ENCODE measurements at regions not wholly inside any gene's neighbourhood (a gene's known extent, or its start where the extent isn't known, plus 50 kb on each side); places are given as distances from the start of the nearest gene placed in this dataset.

DNA sequence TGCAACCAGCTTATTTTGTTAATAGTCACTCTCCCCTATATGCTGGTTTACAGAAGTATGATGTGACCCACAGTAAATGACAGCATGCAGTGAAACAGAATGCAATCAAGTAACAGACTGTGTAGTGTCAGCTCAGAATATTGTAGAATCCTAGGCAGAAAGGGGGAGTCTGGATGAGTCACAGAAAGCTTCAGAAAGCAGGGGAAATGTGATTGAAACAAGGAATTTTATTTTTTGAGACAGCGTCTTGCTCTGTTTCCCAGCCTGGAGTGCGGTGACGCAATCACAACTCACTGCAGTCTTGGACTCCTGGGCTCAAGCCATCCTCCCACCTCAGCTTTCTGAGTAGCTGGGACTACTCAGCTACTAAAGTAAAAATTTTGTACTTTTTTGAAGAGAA lies 188.3 kb upstream of the FOXN2 start:
- Histone ChIP-seq H3K27ac (no peak overlapping the region), H3K4me1 (no peaks in the 10 kb centered on the region), H3K9me3 (no peaks in the 10 kb centered on the region), H3K27me3 (no peaks in the 10 kb centered on the region), H3K36me3 (no peaks in the 10 kb centered on the region), H3K4me3 (no peak overlapping the region)
- DNase-seq (peak in 1 of 2 donors; percentile 45), ATAC-seq (ENCODE audit: low FRiP score in 2 of 2) (peak in 1 of 2 donors; percentile 64)
- WGBS, 2 donors, result 52 to 65% methylated on average over 3 of the region's 3 CpGs
- TF ChIP-seq POLR2AphosphoS5 (IDR thresholded peaks at IDR 0.05), result no peak
- TF ChIP-seq, protein P1, sequence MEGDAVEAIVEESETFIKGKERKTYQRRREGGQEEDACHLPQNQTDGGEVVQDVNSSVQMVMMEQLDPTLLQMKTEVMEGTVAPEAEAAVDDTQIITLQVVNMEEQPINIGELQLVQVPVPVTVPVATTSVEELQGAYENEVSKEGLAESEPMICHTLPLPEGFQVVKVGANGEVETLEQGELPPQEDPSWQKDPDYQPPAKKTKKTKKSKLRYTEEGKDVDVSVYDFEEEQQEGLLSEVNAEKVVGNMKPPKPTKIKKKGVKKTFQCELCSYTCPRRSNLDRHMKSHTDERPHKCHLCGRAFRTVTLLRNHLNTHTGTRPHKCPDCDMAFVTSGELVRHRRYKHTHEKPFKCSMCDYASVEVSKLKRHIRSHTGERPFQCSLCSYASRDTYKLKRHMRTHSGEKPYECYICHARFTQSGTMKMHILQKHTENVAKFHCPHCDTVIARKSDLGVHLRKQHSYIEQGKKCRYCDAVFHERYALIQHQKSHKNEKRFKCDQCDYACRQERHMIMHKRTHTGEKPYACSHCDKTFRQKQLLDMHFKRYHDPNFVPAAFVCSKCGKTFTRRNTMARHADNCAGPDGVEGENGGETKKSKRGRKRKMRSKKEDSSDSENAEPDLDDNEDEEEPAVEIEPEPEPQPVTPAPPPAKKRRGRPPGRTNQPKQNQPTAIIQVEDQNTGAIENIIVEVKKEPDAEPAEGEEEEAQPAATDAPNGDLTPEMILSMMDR (IDR thresholded peaks at IDR 0.05), result no peak
- no peak for TF ChIP-seq EP300 (IDR thresholded peaks at IDR 0.05)
- no peak for TF ChIP-seq POLR2A (IDR thresholded peaks at IDR 0.05)

DNA sequence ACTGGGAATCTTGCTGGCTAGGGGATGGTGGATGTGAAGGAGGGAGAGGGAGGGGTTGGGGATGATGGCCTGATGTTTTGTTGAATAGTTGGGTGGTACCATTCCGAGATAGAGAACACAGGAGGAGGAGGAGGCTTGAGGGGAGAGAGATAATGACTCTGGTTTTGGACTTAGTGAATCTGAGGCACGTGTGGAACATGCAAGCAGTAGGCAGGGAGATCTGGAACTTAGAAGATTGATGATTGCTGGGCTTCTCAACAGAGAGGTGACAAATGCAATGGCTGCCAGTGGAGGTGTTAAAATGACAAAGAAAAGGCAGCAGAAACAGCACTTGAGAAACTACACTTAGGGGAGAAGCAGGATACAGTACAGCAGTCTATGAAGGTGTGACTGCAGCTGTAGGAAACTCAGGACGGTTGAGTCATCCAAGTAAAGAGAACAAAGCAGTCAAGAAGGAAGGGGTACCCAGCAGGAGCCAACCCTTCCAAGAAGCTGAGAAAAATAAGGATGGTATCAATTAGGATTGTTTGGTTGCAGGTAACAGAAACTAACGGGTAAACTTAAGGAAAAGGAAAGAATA lies 186.8 kb upstream of the FOXN2 start:
- no peak overlapping the region for H3K27ac ChIP-seq
- 65 to 73% methylated on average over 4 of the region's 4 CpGs for WGBS, 2 donors
- no peaks in the 10 kb centered on the region for H3K27me3 ChIP-seq
- TF ChIP-seq POLR2AphosphoS5 (IDR thresholded peaks at IDR 0.05), result no peak
- TF ChIP-seq, protein P1 (IDR thresholded peaks at IDR 0.05), result no peak
- no peak for TF ChIP-seq EP300 (IDR thresholded peaks at IDR 0.05)
- no peak for TF ChIP-seq POLR2A (IDR thresholded peaks at IDR 0.05)
- H3K9me3 ChIP-seq, result no peaks in the 10 kb centered on the region
- ATAC-seq (ENCODE audit: low FRiP score in 2 of 2), result no peak
- no peaks in the 10 kb centered on the region for H3K36me3 ChIP-seq
- H3K4me3 ChIP-seq, result no peak overlapping the region
- no peaks in the 10 kb centered on the region for H3K4me1 ChIP-seq
- DNase-seq, result no peak

DNA sequence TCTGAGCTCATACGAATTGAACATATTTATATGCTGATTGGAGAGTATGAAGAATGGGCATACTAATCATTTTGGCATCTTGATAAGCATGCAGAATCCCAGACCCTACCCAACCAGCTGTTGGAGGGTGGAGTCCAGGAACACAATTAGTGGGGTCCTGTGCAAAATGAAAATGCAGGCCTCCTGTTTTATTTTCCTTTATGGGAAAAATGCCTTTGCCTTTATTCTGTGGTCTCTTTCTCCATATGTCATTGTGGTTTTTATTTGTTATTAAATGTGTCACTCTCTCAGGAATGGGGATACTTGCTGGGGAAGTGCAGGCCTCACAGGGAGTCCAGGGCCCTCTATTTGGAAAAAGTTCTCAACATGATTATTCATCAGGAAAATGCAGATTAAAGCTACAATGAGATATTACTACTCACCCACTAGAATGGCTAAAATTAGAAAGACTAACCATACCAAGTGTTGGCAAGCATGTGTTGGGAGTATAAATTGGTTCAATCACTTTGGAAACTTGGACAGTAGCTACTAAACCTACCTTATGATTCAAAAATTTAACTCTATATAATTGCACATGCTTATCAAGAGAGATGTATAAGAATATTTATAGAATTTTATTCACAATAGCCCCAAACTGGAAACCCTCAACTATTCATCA lies 185.1 kb upstream of the FOXN2 start:
- WGBS, 2 donors, result 85% methylated on average over 1 of the region's 1 CpG
- Histone ChIP-seq H3K4me3 (no peak overlapping the region), H3K4me1 (no peaks in the 10 kb centered on the region), H3K27ac (no peak overlapping the region), H3K9me3 (no peaks in the 10 kb centered on the region), H3K36me3 (no peaks in the 10 kb centered on the region), H3K27me3 (no peaks in the 10 kb centered on the region)
- TF ChIP-seq POLR2A (IDR thresholded peaks at IDR 0.05), result no peak
- TF ChIP-seq, protein P1 (IDR thresholded peaks at IDR 0.05), result no peak
- TF ChIP-seq EP300 (IDR thresholded peaks at IDR 0.05), result no peak
- DNase-seq (no peak), ATAC-seq (ENCODE audit: low FRiP score in 2 of 2) (no peak)

DNA sequence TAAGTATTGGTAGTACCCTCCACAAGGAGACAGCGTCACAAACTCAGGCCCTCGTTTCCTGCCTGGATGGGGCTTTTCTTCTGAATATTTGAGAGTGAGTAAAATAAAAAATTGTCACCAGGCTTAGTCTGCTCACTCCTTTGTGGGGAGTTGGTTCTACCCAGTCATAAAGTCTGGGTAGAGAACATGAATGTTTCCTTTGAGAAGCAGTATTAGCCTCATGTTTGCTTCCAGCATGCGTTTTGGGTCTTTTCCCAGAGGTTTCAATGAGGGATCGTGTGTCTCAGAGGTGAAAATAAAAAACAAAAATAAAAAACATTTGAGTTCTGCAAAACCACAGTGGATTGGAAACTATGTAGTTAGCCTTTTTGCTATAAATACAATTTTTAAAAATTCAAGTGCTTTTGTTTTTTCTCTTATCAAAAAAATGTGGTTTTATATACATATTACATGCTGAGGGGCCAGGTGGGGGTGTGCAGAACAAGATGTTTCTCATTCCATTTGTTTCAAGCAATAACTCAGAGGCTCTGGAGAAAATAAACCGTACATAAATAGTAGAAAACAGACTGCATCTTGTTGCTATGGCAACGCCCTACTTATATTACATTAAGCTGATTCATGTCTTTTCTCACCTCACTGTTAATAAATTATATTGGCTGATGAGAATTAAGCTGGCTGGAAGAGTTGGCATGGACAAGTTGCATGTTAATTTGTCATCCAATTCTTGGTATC lies 182.8 kb upstream of the FOXN2 start:
- 57 to 72% methylated on average over 6 of the region's 6 CpGs for WGBS, 2 donors
- Histone ChIP-seq H3K4me1 (no peaks in the 10 kb centered on the region), H3K36me3 (no peaks in the 10 kb centered on the region), H3K27me3 (no peaks in the 10 kb centered on the region), H3K27ac (no peak overlapping the region), H3K4me3 (no peak overlapping the region), H3K9me3 (no peaks in the 10 kb centered on the region)
- DNase-seq (no peak), ATAC-seq (ENCODE audit: low FRiP score in 2 of 2) (no peak)
- TF ChIP-seq POLR2AphosphoS5 (IDR thresholded peaks at IDR 0.05), result no peak

DNA sequence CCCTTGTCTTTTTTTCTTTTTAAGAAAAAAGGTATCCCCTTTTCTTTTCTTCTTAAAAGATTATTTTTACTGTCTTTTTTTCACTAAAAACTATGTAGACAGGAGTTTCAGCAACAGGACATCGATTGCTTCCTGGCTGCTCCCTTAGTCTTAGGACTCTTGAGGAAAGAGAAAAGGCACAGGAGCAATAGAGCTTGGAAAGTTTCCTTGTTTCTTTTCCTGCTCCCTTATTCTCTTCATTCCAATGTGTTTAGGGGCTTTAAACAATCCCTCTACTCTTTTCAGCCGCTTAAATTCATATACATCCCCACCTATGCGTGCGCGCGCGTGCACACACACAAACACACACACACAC lies 182.2 kb upstream of the FOXN2 start:
- WGBS, 2 donors, result 80 to 87% methylated on average over 7 of the region's 7 CpGs
- TF ChIP-seq, protein P1 (IDR thresholded peaks at IDR 0.05), result no peak
- TF ChIP-seq POLR2AphosphoS5 (IDR thresholded peaks at IDR 0.05) (no peak), POLR2A (IDR thresholded peaks at IDR 0.05) (no peak), EP300 (IDR thresholded peaks at IDR 0.05) (no peak)
- DNase-seq, result peak in 1 of 2 donors; percentile 27

More for the DNA sequence above, 182.2 kb upstream of the FOXN2 start:
- H3K9me3 ChIP-seq, result no peaks in the 10 kb centered on the region
- H3K27me3 ChIP-seq, result no peaks in the 10 kb centered on the region
- H3K4me1 ChIP-seq, result no peaks in the 10 kb centered on the region
- H3K27ac ChIP-seq, result no peak overlapping the region
- no peaks in the 10 kb centered on the region for H3K36me3 ChIP-seq
- H3K4me3 ChIP-seq, result no peak overlapping the region
- ATAC-seq (ENCODE audit: low FRiP score in 2 of 2), result no peak
